Panc1 (cell line): ENCODE measurements at regions not wholly inside any gene's neighbourhood (a gene's known extent, or its start where the extent isn't known, plus 50 kb on each side); places are given as distances from the start of the nearest gene placed in this dataset.

Experiments used
- ATAC-seq: fragments of 200-7000 bp; cut with Tn5 transposase; 2 replicates; pipeline ENCODE4 v1.9.1; 2020; ENCODE audit warnings: mild to moderate bottlenecking, moderate library complexity
- BruUV-seq: library from RNA; stranded (reverse); fragments of 400-500 nt; replicated peaks from 2 replicates; lab custom pipeline; 2021; lab: Mats Ljungman, UMichigan
- CTCF ChIA-PET: fragments of 300-600 bp; sonication (Branson Sonifier 250); formaldehyde crosslinking; loops from one replicate; lab custom pipeline; 2022; ENCODE audit warnings: antibody characterized with exemption; lab: Charles Lee
- POLR2A ChIA-PET: fragments of 300-600 bp; sonication (Branson Sonifier 250); formaldehyde crosslinking; loops from one replicate; lab custom pipeline; 2022; ENCODE audit warnings: antibody characterized with exemption; lab: Charles Lee
- DNase-seq: peaks from one replicate; pipeline ENCODE4 v3.0.0-alpha.2; 2010; ENCODE audit warnings: low read depth, low spot score
- H3K27ac ChIP-seq: 2 replicates; pipeline ENCODE4 v1.5.1; 2011; ENCODE audit warnings: mild to moderate bottlenecking, low read length, inconsistent platforms
- H3K27me3 ChIP-seq: fragments of 200-500 bp; sonication (Bioruptor generic); 2 replicates; pipeline ENCODE4 v1.6.0; 2014; ENCODE audit warnings: low read length, inconsistent platforms; ENCODE audit not compliant: control insufficient read depth, insufficient read depth
- H3K36me3 ChIP-seq: fragments of 200-500 bp; sonication (Bioruptor generic); 2 replicates; pipeline ENCODE4 v1.5.1; 2014; ENCODE audit warnings: inconsistent platforms, mild to moderate bottlenecking, low read length, moderate library complexity; ENCODE audit not compliant: control insufficient read depth, insufficient read depth
- H3K4me1 ChIP-seq: 2 replicates; pipeline ENCODE4 v1.5.1; 2011; ENCODE audit warnings: inconsistent platforms, mild to moderate bottlenecking, low read length, moderate library complexity; ENCODE audit not compliant: control insufficient read depth, insufficient read depth
- H3K4me3 ChIP-seq, 2 experiments: 2 replicates each; pipeline ENCODE4 v1.5.1; 2011 to 2012; ENCODE audit warnings: low read depth in 2 of 2, low read length in 2 of 2, mild to moderate bottlenecking in 2 of 2, inconsistent platforms in 1 of 2, moderate library complexity in 1 of 2
- H3K9me3 ChIP-seq: fragments of 200-500 bp; sonication (Bioruptor generic); 2 replicates; pipeline ENCODE4 v1.5.1; 2014; ENCODE audit warnings: low read depth, mild to moderate bottlenecking, inconsistent platforms, low read length, moderate library complexity; ENCODE audit not compliant: control insufficient read depth, insufficient read depth
- POLR2AphosphoS5 ChIP-seq: IDR thresholded peaks from 2 replicates; pipeline ENCODE4 v1.6.1; 2012; ENCODE audit warnings: mild to moderate bottlenecking, low read depth, low read length, moderate library complexity
- SIN3A ChIP-seq: IDR thresholded peaks from 2 replicates; pipeline ENCODE4 v1.6.1; 2012; ENCODE audit warnings: low read depth, mild to moderate bottlenecking, low read length, moderate library complexity, borderline replicate concordance; ENCODE audit not compliant: insufficient read depth
- TCF7L2 ChIP-seq: IDR thresholded peaks from 2 replicates; pipeline ENCODE4 v1.6.1; 2011; ENCODE audit warnings: mild to moderate bottlenecking, low read depth, low read length, inconsistent platforms
- in situ Hi-C: cut with HindIII; loops from 2 replicates; pipeline ENCODE4 v1.10.0; 2016; ENCODE audit warnings: low sequenced_read_pairs, low pct_unique_long_range_greater_than_20kb
- intact Hi-C: fragments of 100-400 bp; cut with micrococcal nuclease; formaldehyde crosslinking; loops from one replicate; pipeline ENCODE4 v1.10.0; 2022; ENCODE audit not compliant: unreplicated experiment
- TF ChIP-seq, protein P1 (sequence below), 2 experiments: IDR thresholded peaks; 2 replicates each; pipeline ENCODE4 v1.6.1; 2011 to 2012; ENCODE audit warnings: low read depth in 2 of 2, control low read depth in 1 of 2, low read length in 1 of 2, mild to moderate bottlenecking in 1 of 2, moderate library complexity in 1 of 2; ENCODE audit not compliant: insufficient read depth in 1 of 2
- TF ChIP-seq, protein P2 (sequence below): fragments of 450-650 bp; IDR thresholded peaks from 2 replicates; pipeline ENCODE4 v1.5.1; 2017; ENCODE audit warnings: mild to moderate bottlenecking

DNA sequence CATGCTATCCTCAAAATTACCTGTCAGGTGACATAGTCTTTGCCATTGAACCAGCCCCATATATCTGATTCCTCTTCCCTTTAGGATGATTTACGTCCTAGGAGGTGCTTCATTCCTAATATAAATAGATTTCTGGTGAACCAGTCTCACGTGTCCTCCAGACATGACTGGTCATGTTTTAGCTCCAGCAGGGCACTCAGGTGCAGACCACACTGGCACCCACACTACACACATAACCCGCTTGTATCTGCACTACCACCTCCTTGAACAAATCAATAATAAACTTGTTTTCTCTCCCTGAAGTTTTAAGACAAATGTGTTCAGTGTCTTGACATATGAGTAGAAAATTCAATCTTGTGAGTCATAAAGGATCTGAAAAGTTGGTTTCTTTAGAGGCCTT, 155.5 kb downstream of the GOLIM4 start:
- no peak overlapping the region for H3K27ac ChIP-seq
- intact Hi-C loops (no loop called here), in situ Hi-C loops (no loop called here)
- no peaks in the 10 kb centered on the region for H3K36me3 ChIP-seq
- H3K27me3 ChIP-seq, result no peaks in the 10 kb centered on the region
- TF ChIP-seq SIN3A (no peak), POLR2AphosphoS5 (no peak), TCF7L2 (no peak)
- TF ChIP-seq, protein P1, sequence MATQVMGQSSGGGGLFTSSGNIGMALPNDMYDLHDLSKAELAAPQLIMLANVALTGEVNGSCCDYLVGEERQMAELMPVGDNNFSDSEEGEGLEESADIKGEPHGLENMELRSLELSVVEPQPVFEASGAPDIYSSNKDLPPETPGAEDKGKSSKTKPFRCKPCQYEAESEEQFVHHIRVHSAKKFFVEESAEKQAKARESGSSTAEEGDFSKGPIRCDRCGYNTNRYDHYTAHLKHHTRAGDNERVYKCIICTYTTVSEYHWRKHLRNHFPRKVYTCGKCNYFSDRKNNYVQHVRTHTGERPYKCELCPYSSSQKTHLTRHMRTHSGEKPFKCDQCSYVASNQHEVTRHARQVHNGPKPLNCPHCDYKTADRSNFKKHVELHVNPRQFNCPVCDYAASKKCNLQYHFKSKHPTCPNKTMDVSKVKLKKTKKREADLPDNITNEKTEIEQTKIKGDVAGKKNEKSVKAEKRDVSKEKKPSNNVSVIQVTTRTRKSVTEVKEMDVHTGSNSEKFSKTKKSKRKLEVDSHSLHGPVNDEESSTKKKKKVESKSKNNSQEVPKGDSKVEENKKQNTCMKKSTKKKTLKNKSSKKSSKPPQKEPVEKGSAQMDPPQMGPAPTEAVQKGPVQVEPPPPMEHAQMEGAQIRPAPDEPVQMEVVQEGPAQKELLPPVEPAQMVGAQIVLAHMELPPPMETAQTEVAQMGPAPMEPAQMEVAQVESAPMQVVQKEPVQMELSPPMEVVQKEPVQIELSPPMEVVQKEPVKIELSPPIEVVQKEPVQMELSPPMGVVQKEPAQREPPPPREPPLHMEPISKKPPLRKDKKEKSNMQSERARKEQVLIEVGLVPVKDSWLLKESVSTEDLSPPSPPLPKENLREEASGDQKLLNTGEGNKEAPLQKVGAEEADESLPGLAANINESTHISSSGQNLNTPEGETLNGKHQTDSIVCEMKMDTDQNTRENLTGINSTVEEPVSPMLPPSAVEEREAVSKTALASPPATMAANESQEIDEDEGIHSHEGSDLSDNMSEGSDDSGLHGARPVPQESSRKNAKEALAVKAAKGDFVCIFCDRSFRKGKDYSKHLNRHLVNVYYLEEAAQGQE (IDR thresholded peaks at IDR 0.05; ENCODE audit: insufficient read depth in 1 of 2, low read depth in 2 of 2, low read length in 1 of 2), result no peak
- TF ChIP-seq, protein P2, sequence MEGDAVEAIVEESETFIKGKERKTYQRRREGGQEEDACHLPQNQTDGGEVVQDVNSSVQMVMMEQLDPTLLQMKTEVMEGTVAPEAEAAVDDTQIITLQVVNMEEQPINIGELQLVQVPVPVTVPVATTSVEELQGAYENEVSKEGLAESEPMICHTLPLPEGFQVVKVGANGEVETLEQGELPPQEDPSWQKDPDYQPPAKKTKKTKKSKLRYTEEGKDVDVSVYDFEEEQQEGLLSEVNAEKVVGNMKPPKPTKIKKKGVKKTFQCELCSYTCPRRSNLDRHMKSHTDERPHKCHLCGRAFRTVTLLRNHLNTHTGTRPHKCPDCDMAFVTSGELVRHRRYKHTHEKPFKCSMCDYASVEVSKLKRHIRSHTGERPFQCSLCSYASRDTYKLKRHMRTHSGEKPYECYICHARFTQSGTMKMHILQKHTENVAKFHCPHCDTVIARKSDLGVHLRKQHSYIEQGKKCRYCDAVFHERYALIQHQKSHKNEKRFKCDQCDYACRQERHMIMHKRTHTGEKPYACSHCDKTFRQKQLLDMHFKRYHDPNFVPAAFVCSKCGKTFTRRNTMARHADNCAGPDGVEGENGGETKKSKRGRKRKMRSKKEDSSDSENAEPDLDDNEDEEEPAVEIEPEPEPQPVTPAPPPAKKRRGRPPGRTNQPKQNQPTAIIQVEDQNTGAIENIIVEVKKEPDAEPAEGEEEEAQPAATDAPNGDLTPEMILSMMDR, result no peak
- H3K4me1 ChIP-seq, result no peaks in the 10 kb centered on the region
- no peaks in the 10 kb centered on the region for H3K9me3 ChIP-seq
- no peak for ATAC-seq
- POLR2A ChIA-PET, result interaction anchor here (0.6 kb wide), 1 partner anchor 61 kb away, joined by 3 read pairs; no protein-coding TSS in a partner anchor
- DNase-seq, result no peak
- BruUV-seq, result no TSS peak
- CTCF ChIA-PET, result no interaction called here
- H3K4me3 ChIP-seq, result no peak overlapping the region

DNA sequence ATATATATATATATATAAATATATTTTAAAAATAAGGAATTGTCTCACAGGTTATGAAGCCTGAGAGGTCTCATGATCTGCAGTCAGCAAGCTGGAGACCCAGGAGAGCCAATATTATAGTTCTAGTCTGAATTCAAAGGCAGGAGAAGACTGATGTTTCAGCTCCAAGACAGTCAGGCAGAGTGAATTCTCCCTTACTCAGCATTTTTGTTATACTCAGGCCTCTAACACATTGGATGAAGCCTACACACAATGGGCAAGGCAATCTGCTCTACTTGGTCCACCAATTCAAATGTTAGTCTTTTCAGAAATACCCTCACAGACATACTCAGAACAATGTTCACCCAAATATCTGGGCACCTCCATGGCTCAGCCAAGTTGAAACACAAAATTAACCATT, 157.2 kb downstream of the GOLIM4 start:
- ATAC-seq (no peak), DNase-seq (no peak)
- Histone ChIP-seq H3K27me3 (no peaks in the 10 kb centered on the region), H3K36me3 (no peaks in the 10 kb centered on the region), H3K27ac (no peak overlapping the region), H3K9me3 (no peaks in the 10 kb centered on the region), H3K4me3 (no peak overlapping the region), H3K4me1 (no peaks in the 10 kb centered on the region)
- in situ Hi-C loops, result no loop called here
- intact Hi-C loops, result no loop called here
- ChIA-PET POLR2A (no interaction called here), CTCF (no interaction called here)
- TF ChIP-seq SIN3A (no peak), TCF7L2 (no peak), POLR2AphosphoS5 (no peak)
- TF ChIP-seq, protein P1 (IDR thresholded peaks at IDR 0.05; ENCODE audit: insufficient read depth in 1 of 2, low read depth in 2 of 2, low read length in 1 of 2), result no peak
- TF ChIP-seq, protein P2, result no peak
- BruUV-seq, result no TSS peak
